ENCODE measurements at regions not wholly inside any gene's neighbourhood (a gene's known extent, or its start where the extent isn't known, plus 50 kb on each side); places are given as distances from the start of the nearest gene placed in this dataset.

DNA sequence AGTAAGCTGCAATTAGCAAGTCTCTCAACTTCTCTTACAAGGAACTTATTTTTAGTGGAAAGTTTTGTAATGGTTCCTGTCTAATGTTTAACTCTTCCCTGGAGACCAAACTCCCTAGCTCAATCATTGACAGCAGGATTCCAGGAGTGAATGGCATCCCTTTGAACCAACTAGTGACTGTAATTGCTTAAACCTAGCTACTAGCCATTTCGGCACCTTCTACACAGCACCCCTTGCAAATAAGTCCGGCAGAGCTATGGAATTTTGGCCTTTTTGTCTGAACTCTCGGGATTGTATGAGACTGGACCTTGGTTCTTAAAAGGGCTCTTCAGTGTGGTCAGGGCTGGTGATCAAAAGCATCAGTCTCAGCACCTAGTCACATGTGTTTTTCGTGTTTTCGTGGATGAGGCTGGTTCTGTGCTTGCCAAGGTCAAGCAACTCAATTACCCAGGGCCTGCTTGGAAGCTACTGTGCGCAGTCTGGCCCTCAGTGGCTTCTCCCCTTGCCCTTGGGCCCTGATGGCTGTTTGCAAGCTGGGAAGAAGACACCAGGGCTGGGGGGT lies 135.3 kb upstream of the NEDD9 start (continued):
- TF ChIP-seq, protein P1, sequence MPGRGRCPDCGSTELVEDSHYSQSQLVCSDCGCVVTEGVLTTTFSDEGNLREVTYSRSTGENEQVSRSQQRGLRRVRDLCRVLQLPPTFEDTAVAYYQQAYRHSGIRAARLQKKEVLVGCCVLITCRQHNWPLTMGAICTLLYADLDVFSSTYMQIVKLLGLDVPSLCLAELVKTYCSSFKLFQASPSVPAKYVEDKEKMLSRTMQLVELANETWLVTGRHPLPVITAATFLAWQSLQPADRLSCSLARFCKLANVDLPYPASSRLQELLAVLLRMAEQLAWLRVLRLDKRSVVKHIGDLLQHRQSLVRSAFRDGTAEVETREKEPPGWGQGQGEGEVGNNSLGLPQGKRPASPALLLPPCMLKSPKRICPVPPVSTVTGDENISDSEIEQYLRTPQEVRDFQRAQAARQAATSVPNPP (CRISPR knock-in tag; IDR thresholded peaks at IDR 0.05) = no peak
- TF ChIP-seq, protein P2, sequence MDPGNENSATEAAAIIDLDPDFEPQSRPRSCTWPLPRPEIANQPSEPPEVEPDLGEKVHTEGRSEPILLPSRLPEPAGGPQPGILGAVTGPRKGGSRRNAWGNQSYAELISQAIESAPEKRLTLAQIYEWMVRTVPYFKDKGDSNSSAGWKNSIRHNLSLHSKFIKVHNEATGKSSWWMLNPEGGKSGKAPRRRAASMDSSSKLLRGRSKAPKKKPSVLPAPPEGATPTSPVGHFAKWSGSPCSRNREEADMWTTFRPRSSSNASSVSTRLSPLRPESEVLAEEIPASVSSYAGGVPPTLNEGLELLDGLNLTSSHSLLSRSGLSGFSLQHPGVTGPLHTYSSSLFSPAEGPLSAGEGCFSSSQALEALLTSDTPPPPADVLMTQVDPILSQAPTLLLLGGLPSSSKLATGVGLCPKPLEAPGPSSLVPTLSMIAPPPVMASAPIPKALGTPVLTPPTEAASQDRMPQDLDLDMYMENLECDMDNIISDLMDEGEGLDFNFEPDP (CRISPR knock-in tag; conservative IDR thresholded peaks at IDR 0.05) = 0 out of 2 replicates have a peak, but pooled peaks have one; percentile 63
- TF ChIP-seq WIZ (CRISPR knock-in tag; IDR thresholded peaks at IDR 0.05) (no peak), ZNF556 (CRISPR knock-in tag; IDR thresholded peaks at IDR 0.05; ENCODE audit: borderline replicate concordance) (peak; percentile 51; the same call in 1 of the 2 replicates), SMYD3 (CRISPR knock-in tag; IDR thresholded peaks at IDR 0.05) (no peak), SNAPC2 (CRISPR knock-in tag; IDR thresholded peaks at IDR 0.05) (no peak), ZNF460 (CRISPR knock-in tag; IDR thresholded peaks at IDR 0.05; ENCODE audit: borderline replicate concordance) (no peak; the same call in 1 of the 2 replicates), KLF16 (CRISPR knock-in tag; IDR thresholded peaks at IDR 0.05) (peak in 1 of 2 experiments; percentile 91; a peak in 2 of 4 replicates), ZBTB7A (CRISPR knock-in tag; IDR thresholded peaks at IDR 0.05) (no peak; the same call in 1 of the 2 replicates), ZNF891 (CRISPR knock-in tag; IDR thresholded peaks at IDR 0.05) (peak; percentile 37; the same call in 1 of the 2 replicates), ZNF678 (CRISPR knock-in tag; IDR thresholded peaks at IDR 0.05) (no peak), DNMT1 (CRISPR knock-in tag; IDR thresholded peaks at IDR 0.05) (no peak), ZNF746 (CRISPR knock-in tag; IDR thresholded peaks at IDR 0.05) (peak; percentile 67; the same call in 1 of the 2 replicates), MZF1 (CRISPR knock-in tag; IDR thresholded peaks at IDR 0.05; ENCODE audit: borderline replicate concordance) (no peak), HOXA3 (CRISPR knock-in tag; IDR thresholded peaks at IDR 0.05) (peak; percentile 89), SMAD1 (CRISPR knock-in tag; IDR thresholded peaks at IDR 0.05; ENCODE audit: borderline replicate concordance, low read depth) (no peak; the same call in 1 of the 2 replicates), SP140L (CRISPR knock-in tag; IDR thresholded peaks at IDR 0.05; ENCODE audit: borderline replicate concordance) (peak; percentile 82; the same call in 1 of the 2 replicates), SRSF1 (optimal IDR thresholded peaks at IDR 0.05; ENCODE audit: low read depth, low read length) (no peak)
- TF ChIP-seq, protein P3, sequence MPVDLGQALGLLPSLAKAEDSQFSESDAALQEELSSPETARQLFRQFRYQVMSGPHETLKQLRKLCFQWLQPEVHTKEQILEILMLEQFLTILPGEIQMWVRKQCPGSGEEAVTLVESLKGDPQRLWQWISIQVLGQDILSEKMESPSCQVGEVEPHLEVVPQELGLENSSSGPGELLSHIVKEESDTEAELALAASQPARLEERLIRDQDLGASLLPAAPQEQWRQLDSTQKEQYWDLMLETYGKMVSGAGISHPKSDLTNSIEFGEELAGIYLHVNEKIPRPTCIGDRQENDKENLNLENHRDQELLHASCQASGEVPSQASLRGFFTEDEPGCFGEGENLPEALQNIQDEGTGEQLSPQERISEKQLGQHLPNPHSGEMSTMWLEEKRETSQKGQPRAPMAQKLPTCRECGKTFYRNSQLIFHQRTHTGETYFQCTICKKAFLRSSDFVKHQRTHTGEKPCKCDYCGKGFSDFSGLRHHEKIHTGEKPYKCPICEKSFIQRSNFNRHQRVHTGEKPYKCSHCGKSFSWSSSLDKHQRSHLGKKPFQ (CRISPR knock-in tag; IDR thresholded peaks at IDR 0.05; ENCODE audit: insufficient replicate concordance) = peak; percentile 65
- TF ChIP-seq, protein P4, sequence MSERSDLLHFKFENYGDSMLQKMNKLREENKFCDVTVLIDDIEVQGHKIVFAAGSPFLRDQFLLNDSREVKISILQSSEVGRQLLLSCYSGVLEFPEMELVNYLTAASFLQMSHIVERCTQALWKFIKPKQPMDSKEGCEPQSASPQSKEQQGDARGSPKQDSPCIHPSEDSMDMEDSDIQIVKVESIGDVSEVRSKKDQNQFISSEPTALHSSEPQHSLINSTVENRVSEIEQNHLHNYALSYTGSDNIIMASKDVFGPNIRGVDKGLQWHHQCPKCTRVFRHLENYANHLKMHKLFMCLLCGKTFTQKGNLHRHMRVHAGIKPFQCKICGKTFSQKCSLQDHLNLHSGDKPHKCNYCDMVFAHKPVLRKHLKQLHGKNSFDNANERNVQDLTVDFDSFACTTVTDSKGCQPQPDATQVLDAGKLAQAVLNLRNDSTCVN (CRISPR knock-in tag; IDR thresholded peaks at IDR 0.05; ENCODE audit: borderline replicate concordance) = peak; percentile 39; the same call in 1 of the 2 replicates
- TF ChIP-seq, protein P5, sequence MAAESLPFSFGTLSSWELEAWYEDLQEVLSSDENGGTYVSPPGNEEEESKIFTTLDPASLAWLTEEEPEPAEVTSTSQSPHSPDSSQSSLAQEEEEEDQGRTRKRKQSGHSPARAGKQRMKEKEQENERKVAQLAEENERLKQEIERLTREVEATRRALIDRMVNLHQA (CRISPR knock-in tag; IDR thresholded peaks at IDR 0.05) = no peak
- TF ChIP-seq, protein P6, sequence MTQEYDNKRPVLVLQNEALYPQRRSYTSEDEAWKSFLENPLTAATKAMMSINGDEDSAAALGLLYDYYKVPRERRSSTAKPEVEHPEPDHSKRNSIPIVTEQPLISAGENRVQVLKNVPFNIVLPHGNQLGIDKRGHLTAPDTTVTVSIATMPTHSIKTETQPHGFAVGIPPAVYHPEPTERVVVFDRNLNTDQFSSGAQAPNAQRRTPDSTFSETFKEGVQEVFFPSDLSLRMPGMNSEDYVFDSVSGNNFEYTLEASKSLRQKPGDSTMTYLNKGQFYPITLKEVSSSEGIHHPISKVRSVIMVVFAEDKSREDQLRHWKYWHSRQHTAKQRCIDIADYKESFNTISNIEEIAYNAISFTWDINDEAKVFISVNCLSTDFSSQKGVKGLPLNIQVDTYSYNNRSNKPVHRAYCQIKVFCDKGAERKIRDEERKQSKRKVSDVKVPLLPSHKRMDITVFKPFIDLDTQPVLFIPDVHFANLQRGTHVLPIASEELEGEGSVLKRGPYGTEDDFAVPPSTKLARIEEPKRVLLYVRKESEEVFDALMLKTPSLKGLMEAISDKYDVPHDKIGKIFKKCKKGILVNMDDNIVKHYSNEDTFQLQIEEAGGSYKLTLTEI (CRISPR knock-in tag; conservative IDR thresholded peaks at IDR 0.05) = no peak

Data from HepG2 (cell line).